ENCODE measurements at regions not wholly inside any gene's neighbourhood (a gene's known extent, or its start where the extent isn't known, plus 50 kb on each side); places are given as distances from the start of the nearest gene placed in this dataset.
"Not testable (repeated sequence)": the region's sequence is repeated elsewhere in the genome, so short reads cannot be mapped to it uniquely, and the experiment has no call there.

DNA sequence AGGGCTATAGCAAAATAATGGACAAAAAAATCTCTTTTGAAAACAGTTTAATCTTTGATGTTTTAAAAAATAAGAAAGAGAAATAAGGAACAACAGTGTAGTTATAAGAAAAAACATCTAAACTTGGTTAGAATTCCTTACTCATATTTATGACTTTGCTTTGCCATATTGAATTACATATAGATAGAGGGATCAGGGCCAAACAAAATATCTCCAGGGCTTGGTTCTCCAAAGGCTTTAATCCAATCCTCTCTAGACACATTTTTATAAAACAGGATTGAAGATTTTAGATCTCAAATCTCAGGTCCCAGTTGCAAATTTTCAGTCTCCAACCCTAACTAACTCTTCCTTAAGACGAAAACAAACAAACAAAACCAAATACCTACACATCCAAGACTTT is 72.6 kb upstream of the RHOBTB1 start (continued):
- TF ChIP-seq, protein P1, sequence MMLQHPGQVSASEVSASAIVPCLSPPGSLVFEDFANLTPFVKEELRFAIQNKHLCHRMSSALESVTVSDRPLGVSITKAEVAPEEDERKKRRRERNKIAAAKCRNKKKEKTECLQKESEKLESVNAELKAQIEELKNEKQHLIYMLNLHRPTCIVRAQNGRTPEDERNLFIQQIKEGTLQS (IDR thresholded peaks at IDR 0.05) = no peak

DNA sequence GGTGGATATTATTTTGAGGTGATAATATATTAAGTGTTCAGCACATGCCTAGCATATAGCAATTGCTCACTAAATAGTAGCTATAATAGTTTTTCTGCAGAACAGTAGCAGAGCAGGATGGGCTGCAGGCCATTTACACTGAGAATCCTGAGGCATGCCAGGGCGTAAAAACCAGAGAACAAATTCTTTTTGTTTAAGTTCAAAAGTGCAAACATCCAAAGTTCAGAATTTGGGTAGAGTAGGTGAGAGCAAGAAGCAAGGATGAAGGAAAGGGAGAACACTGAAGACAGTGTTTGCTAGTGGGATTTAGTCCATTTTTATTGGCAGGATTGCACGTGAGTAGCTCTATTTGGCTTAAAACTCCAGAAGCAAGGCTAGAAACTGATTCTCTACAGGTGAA is 72.0 kb upstream of the RHOBTB1 start:
- peaks cover 0 to 1% (median 0%) of the 10 kb centered on the region in 4 donors for H3K4me1 ChIP-seq (ENCODE audit: control insufficient read depth in 4 of 4, insufficient read depth in 4 of 4, low read length in 3 of 4)
- 63% methylated on average over 2 of the region's 2 CpGs for WGBS
- H3K27me3 ChIP-seq (ENCODE audit: control insufficient read depth in 4 of 4, insufficient read depth in 4 of 4, low read length in 3 of 4) = no peaks in the 10 kb centered on the region
- DNase-seq (ENCODE audit: low spot score) = no peak
- H3K9me3 ChIP-seq (ENCODE audit: control insufficient read depth in 4 of 4, low read length in 3 of 4) = no peaks in the 10 kb centered on the region
- TF ChIP-seq RAD21 (IDR thresholded peaks at IDR 0.05) (no peak), HNF4A (conservative IDR thresholded peaks at IDR 0.05) (peak; percentile 20 to 70), EGR1 (IDR thresholded peaks at IDR 0.05; ENCODE audit: low read depth in 2 of 2) (no peak)
- TF ChIP-seq, protein P2, sequence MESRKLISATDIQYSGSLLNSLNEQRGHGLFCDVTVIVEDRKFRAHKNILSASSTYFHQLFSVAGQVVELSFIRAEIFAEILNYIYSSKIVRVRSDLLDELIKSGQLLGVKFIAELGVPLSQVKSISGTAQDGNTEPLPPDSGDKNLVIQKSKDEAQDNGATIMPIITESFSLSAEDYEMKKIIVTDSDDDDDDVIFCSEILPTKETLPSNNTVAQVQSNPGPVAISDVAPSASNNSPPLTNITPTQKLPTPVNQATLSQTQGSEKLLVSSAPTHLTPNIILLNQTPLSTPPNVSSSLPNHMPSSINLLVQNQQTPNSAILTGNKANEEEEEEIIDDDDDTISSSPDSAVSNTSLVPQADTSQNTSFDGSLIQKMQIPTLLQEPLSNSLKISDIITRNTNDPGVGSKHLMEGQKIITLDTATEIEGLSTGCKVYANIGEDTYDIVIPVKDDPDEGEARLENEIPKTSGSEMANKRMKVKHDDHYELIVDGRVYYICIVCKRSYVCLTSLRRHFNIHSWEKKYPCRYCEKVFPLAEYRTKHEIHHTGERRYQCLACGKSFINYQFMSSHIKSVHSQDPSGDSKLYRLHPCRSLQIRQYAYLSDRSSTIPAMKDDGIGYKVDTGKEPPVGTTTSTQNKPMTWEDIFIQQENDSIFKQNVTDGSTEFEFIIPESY (IDR thresholded peaks at IDR 0.05) = no peak
- no peaks in the 10 kb centered on the region for H3K36me3 ChIP-seq (ENCODE audit: control insufficient read depth in 4 of 4, insufficient read depth in 3 of 4, low read depth in 1 of 4, low read length in 3 of 4)
- no peak overlapping the region for H3K27ac ChIP-seq (ENCODE audit: low read depth in 1 of 2, low read length in 2 of 2)
- no peak overlapping the region for H3K9ac ChIP-seq (ENCODE audit: low read depth in 1 of 2, low read length in 2 of 2)
- H3K4me3 ChIP-seq (ENCODE audit: low read depth in 1 of 3, low read length in 3 of 3) = no peak overlapping the region

DNA sequence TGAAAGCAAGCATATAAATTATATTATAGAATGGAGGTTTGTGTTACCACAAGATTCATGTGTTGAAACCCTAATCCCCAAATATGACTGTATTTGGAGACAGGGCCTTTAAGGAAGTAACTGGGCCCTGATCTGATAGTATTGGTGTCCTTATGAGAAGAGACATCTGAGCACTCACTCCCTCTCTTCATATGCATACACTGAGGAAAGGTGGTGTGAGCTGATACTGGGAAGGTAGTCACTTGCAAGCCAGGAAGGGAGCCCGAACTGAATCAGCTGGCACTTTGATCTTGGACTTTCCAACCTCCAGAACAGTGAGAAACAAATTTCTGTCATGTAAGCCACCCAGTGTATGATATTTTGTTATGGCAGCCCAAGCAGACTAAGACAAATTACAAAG is 66.9 kb upstream of the RHOBTB1 start:
- H3K27me3 ChIP-seq (ENCODE audit: control insufficient read depth in 4 of 4, insufficient read depth in 4 of 4, low read length in 3 of 4) = no peaks in the 10 kb centered on the region
- 98% methylated on average over 1 of the region's 1 CpG for WGBS
- H3K27ac ChIP-seq (ENCODE audit: low read depth in 1 of 2, low read length in 2 of 2) = no peak overlapping the region

DNA sequence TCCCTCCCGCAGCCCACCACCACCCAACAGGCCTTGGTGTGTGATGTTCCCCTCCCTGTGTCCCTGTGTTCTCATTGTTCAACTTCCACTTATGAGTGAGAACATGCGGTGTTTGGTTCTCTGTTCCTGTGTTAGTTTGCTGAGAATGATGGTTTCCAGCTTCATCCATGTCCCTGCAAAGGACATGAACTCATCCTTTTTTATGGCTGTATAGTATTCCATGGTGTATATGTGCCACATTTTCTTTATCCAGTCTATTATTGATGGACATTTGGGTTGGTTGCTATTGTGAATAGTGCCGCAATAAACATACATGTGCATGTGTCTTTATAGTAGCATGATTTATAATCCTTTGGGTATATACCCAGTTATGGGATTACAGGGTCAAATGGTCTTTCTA is 59.1 kb upstream of the RHOBTB1 start:
- H3K27ac ChIP-seq (ENCODE audit: low read depth in 1 of 2, low read length in 2 of 2); DNase-seq (ENCODE audit: low spot score); H3K4me1 ChIP-seq (ENCODE audit: control insufficient read depth in 4 of 4, insufficient read depth in 4 of 4, low read length in 3 of 4); H3K36me3 ChIP-seq (ENCODE audit: control insufficient read depth in 4 of 4, insufficient read depth in 3 of 4, low read depth in 1 of 4, low read length in 3 of 4); H3K27me3 ChIP-seq (ENCODE audit: control insufficient read depth in 4 of 4, insufficient read depth in 4 of 4, low read length in 3 of 4); H3K4me3 ChIP-seq (ENCODE audit: low read depth in 1 of 3, low read length in 3 of 3); H3K9me3 ChIP-seq (ENCODE audit: control insufficient read depth in 4 of 4, low read length in 3 of 4); H3K9ac ChIP-seq (ENCODE audit: low read depth in 1 of 2, low read length in 2 of 2): not testable (repeated sequence)
- 97% methylated on average over 3 of the region's 3 CpGs for WGBS

More for the DNA sequence above, 66.9 kb upstream of the RHOBTB1 start:
- no peak for DNase-seq (ENCODE audit: low spot score)
- no peak for TF ChIP-seq NR2F2 (IDR thresholded peaks at IDR 0.05)
- TF ChIP-seq, protein P1 (IDR thresholded peaks at IDR 0.05) = no peak
- TF ChIP-seq TAF1 (conservative IDR thresholded peaks at IDR 0.05) = no peak
- TF ChIP-seq FOXA1 (IDR thresholded peaks at IDR 0.05) = no peak
- no peak for TF ChIP-seq FOXA2 (IDR thresholded peaks at IDR 0.05)
- no peak for TF ChIP-seq HNF4G (IDR thresholded peaks at IDR 0.05)
- TF ChIP-seq, protein P3, sequence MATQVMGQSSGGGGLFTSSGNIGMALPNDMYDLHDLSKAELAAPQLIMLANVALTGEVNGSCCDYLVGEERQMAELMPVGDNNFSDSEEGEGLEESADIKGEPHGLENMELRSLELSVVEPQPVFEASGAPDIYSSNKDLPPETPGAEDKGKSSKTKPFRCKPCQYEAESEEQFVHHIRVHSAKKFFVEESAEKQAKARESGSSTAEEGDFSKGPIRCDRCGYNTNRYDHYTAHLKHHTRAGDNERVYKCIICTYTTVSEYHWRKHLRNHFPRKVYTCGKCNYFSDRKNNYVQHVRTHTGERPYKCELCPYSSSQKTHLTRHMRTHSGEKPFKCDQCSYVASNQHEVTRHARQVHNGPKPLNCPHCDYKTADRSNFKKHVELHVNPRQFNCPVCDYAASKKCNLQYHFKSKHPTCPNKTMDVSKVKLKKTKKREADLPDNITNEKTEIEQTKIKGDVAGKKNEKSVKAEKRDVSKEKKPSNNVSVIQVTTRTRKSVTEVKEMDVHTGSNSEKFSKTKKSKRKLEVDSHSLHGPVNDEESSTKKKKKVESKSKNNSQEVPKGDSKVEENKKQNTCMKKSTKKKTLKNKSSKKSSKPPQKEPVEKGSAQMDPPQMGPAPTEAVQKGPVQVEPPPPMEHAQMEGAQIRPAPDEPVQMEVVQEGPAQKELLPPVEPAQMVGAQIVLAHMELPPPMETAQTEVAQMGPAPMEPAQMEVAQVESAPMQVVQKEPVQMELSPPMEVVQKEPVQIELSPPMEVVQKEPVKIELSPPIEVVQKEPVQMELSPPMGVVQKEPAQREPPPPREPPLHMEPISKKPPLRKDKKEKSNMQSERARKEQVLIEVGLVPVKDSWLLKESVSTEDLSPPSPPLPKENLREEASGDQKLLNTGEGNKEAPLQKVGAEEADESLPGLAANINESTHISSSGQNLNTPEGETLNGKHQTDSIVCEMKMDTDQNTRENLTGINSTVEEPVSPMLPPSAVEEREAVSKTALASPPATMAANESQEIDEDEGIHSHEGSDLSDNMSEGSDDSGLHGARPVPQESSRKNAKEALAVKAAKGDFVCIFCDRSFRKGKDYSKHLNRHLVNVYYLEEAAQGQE (IDR thresholded peaks at IDR 0.05) = no peak
- no peak for TF ChIP-seq RAD21 (IDR thresholded peaks at IDR 0.05)
- no peak for TF ChIP-seq JUND (IDR thresholded peaks at IDR 0.05)
- TF ChIP-seq, protein P4, sequence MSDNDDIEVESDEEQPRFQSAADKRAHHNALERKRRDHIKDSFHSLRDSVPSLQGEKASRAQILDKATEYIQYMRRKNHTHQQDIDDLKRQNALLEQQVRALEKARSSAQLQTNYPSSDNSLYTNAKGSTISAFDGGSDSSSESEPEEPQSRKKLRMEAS (IDR thresholded peaks at IDR 0.05) = no peak
- TF ChIP-seq EGR1 (IDR thresholded peaks at IDR 0.05; ENCODE audit: low read depth in 2 of 2) = no peak
- TF ChIP-seq SP1 (IDR thresholded peaks at IDR 0.05) = no peak
- no peak for TF ChIP-seq GABPA (IDR thresholded peaks at IDR 0.05 in 1 of 2, conservative IDR thresholded peaks at IDR 0.05 in 1 of 2)
- no peaks in the 10 kb centered on the region for H3K4me1 ChIP-seq (ENCODE audit: control insufficient read depth in 4 of 4, insufficient read depth in 4 of 4, low read length in 3 of 4)
- no peaks in the 10 kb centered on the region for H3K36me3 ChIP-seq (ENCODE audit: control insufficient read depth in 4 of 4, insufficient read depth in 3 of 4, low read depth in 1 of 4, low read length in 3 of 4)
- no peaks in the 10 kb centered on the region for H3K9me3 ChIP-seq (ENCODE audit: control insufficient read depth in 4 of 4, low read length in 3 of 4)
- H3K4me3 ChIP-seq (ENCODE audit: low read depth in 1 of 3, low read length in 3 of 3) = no peak overlapping the region
- no peak overlapping the region for H3K9ac ChIP-seq (ENCODE audit: low read depth in 1 of 2, low read length in 2 of 2)

All from liver (tissue), 7 donors.